ENCODE measurements at regions not wholly inside any gene's neighbourhood (a gene's known extent, or its start where the extent isn't known, plus 50 kb on each side); places are given as distances from the start of the nearest gene placed in this dataset.
"Not testable (repeated sequence)": the region's sequence is repeated elsewhere in the genome, so short reads cannot be mapped to it uniquely, and the experiment has no call there.

DNA sequence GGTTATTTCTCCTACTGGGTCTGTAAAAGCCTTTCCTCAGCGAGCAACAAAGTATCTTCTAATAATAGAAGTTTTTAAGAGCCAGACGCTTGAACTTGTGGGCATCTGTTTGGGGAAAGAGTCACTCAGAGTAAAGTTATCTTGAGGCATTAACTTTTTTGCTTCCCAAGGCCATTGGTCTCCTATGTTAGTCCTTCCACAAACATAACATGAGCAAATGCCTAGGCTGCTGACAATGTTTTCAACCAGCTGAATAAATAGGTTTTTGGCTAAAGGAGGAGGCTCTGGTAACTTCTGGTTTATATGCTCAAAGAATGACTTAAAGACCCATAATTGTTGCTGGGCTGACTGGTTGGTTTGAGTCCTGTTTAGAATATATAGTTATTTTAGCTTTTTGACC lies 213.5 kb upstream of the SYNCRIP start:
- DNase-seq (ENCODE audit: low spot score): no peak

DNA sequence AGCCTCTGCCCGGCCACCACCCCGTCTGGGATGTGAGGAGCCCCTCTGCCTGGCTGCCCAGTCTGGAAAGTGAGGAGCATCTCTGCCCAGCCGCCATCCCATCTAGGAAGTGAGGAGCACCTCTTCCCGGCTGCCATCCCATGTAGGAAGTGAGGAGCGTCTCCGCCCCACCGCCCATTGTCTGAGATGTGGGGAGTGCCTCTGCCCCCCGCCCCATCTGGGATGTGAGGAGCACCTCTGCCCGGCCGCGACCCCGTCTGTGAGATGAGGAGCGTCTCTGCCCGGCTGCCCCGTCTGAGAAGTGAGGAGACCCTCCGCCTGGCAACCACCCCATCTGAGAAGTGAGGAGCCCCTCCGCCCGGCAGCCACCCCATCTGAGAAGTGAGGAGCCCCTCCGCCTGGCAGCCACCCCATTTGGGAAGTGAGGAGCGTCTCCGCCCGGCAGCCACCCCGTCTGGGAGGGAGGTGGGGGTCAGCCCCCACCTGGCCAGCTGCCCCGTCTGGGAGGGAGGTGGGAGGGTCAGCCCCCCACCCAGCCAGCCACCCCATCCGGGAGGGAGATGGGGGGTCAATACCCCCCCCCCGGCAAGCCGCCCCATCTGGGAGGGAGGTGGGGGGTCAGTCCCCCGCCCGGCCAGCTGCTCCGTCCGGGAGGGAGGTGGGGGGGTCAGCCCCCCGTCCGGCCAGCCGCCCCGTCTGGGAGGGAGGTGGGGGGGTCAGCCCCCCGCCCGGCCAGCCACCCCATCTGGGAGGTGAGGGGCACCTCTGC lies 195.8 kb upstream of the SYNCRIP start:
- not testable (repeated sequence) for DNase-seq (ENCODE audit: low spot score)

DNA sequence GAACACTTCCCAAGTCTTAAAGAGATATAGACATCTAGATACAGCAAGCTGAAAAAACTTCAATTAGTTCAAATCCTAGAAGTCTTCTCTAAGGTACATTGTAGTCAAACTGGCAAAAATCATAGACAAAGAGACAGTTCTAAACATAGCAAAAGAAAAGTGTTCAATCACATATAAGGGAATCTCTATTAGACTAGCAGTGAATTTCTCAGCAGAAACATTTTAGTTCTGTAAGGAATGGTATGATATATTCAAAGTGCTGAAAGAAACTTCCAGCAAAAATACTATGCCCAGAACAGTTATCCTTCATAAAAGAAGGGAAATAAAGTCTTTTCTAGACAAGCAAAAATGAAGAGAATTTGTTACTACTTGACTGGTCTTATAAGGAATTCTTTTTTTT lies 186.3 kb upstream of the SYNCRIP start:
- no peak for DNase-seq (ENCODE audit: low spot score)

DNA sequence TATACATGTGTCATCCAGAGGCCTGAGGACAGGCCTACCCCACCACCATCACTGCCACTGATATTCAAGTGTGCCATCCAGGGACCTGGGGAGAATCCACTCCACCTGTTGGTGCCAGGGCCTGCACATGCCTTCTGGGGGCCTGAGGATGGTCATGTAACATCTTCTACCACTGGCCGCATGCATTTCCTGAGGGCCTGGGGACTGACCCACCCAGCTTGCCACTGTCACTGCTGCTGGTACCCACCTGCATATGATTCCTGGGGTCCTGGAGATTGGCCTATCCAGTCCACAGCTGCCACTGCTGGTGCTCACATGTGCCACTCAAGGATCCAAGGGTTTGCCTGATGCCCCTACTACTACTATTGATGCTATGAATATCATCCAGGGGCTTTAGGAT lies 184.3 kb upstream of the SYNCRIP start:
- DNase-seq (ENCODE audit: low spot score): no peak

DNA sequence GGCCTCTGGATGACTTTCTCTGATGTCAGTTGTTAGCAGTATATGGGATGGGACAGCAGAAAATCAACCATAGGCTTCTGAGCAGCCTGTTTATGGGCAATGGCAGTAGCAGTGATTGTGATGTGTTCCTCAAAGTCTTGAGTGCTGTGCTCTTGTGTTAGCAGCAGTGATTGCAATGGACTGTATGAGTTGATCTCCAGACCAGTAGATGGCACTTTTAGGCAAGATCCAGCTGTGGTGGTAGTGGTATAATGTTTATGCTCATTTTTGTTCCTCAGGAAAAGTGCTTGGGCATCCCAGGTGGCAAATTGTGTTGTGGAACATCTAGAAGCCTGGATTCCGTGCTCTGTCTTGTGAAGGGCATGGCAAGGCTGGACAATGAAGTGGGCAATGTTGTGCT lies 181.6 kb upstream of the SYNCRIP start:
- DNase-seq (ENCODE audit: low spot score): no peak

DNA sequence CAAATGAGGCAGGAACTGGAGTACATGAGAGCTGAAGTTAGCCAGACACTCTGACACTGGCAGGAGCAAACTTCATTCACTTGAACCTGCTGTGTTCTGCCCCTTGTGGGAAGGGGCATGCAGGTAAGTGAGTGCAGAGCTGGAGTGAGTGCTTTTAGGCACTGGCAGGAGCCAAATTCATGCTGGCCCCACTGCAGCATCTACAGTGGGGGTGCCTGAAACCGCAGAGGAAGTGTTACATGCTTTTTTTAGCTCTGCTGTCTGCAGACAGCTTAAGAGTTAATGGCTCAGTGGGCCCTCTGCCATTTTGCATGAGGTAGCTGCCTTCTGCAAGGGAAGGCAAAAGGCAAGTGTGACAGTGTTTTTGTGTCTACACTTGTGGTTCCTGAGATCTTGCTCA lies 167.9 kb upstream of the SYNCRIP start:
- DNase-seq (ENCODE audit: low spot score): no peak

DNA sequence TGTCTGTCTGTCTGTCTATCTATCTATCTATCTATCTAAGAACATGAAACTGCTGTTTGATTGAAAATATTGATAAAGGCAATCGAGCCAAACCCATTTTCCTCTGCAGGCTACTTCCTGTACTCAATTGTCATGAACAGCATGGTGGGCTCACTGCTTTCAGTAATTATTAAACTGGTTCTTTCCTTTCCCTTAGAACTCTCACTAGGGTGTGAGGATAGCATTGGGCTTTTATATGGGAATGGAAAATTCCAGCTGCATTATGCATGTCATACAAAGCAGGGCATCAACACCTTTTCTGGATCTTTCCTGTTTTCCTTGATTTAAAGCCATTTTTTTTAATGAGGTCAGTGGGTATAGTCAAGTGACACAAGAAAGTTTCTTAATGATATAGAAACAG lies 161.0 kb upstream of the SYNCRIP start:
- DNase-seq (ENCODE audit: low spot score): no peak

DNA sequence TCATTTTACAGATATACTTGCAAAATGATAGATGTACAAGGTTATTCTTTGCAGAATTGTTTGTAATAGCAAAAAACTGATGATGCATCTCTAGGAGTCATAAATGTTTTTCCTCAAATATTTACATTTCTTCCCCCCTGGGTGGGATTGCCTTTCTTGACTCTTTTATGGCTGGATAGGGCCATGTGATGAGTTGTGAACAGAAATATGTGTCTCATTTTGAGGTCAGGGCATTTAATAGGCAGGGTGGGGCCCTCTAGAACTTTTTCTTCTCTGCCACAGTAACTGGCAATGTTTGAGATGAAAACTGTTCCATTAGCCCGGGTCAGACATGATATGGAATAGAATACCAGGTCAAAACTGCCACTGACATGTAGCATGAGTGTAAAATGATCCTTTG lies 159.5 kb upstream of the SYNCRIP start:
- DNase-seq (ENCODE audit: low spot score): no peak

DNA sequence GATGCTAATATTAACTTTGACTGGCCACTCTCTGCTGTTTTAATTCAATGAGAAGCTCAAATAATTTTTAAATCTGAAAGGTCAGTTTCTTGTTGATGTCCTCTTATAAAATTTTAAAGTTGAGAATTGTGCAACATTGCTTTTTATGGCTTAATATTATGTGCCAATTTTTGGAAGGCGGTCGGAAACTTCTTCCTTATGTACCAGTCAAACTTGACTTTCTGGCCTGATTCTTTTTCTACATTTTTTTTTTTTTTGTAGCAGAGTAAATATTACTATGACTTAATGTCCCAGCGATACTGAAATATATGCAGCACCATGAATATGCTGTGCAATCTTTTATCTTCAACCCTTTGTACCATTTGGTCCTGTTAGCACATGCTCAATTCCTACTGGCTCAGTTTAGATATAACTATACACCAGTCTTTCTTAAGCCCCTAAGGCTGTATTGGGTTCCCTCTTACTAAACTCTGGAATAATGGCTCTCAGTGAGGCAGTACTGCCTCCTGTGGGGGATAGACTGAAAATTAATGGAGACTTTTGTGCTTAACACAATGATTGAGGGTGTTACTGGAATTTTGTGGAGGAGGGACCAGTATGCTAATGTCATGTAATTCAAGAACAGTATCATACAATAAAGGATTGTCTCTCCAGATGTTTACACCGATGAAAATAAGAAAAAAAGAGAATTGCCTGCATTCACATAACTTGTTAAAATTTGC lies 156.4 kb upstream of the SYNCRIP start:
- DNase-seq (ENCODE audit: low spot score): no peak

DNA sequence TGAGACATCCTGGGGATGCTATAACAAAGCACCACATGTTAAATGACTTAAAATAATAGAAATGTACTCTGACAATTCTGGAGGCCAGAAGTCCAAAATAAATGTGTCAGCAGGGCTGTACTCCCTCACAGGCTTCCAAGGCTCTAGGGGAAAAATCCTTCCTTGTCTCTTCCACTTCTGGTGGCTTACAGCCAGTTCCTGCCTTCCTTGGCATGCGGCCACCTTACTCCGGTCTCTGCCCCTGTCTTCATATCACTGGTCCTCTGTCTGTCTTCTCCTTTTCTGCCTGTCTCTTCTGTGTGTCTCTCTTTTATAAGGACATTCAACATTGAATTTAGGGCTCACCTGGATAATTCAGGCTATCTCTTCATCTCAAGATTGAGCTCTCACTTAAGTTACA lies 155.3 kb upstream of the SYNCRIP start:
- DNase-seq (ENCODE audit: low spot score): no peak

DNA sequence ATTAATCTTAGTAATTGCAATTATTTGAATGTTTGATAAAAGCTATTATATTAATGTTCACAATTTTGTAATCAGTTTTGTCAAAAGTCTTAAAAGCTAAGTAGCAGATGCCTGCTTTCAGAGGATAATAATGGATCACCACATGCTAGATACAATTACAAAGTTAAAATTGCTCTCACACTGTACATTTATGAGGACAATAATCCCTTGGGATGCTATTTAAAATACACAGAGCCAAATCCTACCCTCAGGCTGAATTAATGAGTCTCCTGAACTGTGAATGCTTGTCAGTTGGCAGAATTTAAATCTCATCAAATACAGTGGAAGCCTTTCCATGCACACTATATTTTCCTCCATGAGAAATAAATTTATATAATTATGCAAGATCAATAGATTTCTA lies 153.3 kb upstream of the SYNCRIP start:
- no peak for DNase-seq (ENCODE audit: low spot score)

DNA sequence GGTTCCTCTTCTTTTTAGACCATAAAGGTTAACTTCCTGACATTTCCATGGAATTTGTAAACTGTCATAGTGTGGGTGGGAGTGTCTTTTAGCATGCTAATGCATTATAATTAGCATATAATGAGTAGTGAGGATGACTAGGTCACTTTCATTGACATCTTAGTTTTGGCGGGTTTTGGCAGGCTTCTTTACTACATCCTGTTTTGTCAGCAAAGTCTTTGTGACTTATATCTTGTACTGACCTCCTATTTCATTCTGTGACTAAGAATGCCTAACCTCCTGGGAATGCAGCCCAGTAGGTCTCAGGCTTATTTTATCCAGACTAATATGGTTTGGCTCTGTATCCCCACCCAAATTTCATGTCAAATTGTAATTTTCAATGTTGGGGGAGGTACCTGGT lies 149.6 kb upstream of the SYNCRIP start:
- DNase-seq (ENCODE audit: low spot score): no peak

DNA sequence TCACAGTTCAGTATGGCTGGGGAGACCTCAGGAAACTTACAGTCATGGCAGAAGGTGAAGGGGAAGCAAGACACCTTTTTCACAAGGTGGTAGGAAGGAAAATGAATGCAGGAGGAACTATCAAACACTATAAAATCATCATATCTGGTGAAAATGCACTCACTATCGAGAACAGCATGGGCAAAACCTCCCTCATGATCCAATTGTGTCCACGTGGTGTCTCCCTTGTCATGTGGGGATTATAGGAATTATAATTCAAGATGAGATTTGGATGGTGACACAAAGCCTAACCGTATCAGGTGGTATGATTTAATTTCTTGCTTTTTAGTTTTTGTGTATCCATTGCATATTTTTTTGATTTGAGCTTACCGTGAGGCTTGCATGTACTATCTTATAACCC lies 133.2 kb upstream of the SYNCRIP start:
- DNase-seq (ENCODE audit: low spot score): no peak

DNA sequence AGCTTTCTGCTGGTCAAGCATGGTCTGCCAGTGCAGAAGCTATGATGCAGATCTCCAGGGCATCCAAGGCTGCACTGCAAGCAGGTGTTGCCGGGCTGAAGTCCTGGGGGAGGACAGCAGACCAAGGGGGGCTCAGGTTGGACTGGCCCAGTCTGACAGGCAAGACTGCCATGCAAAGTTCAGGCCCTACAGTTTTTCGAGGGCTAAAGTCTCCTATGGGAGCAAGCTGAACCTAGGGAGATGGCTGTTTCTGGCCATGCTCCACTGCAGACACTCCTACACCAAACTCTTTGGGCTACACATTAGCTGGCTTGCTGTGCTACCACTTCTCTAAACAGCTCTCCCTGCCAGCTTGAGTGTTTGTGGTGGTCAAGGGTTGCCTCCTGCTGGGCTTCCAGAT lies 130.0 kb upstream of the SYNCRIP start:
- DNase-seq (ENCODE audit: low spot score): no peak

DNA sequence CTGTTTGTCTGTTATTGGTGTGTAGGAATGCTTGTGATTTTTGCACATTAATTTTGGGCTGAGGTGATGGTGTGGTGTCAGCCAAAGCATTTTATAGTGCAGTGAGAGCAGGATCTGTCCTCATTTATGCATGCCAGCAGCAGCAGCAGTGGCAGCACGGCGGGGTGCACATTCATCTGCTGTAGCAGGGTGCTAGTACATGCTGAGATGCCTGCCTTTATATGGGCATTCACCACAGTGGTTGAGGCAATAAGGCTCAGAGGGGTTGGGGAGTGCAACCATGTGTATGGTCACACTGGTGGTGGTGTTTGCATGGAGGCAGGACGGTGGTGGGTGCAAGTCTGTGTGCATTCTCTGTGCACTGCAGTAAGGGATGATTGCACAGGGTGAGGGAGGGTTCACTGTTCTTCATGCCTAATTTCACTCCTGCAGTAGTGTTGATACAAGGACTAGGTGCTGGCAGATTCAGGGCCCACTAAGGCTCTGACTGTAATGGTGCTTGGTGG lies 129.3 kb upstream of the SYNCRIP start:
- no peak for DNase-seq (ENCODE audit: low spot score)

DNA sequence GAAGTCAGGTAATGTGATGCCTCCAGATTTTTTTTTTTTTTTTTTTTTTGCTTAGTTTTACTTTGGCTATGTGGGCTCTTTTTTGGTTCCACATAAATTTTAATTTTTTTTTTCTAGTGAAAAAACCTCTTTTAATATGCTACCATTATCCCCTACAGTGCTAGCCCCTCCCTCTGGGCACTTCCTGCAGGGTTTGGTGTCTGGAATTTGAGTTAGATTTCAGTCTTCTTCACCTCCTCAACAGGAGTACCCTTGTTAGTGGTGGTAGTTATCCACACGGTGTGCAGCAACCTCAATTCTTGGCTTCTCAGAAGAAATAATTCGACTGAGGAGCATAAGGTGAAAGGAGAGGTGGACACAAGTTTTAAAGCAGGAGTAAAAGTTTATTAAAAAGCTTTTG lies 128.8 kb upstream of the SYNCRIP start:
- DNase-seq (ENCODE audit: low spot score): no peak

DNA sequence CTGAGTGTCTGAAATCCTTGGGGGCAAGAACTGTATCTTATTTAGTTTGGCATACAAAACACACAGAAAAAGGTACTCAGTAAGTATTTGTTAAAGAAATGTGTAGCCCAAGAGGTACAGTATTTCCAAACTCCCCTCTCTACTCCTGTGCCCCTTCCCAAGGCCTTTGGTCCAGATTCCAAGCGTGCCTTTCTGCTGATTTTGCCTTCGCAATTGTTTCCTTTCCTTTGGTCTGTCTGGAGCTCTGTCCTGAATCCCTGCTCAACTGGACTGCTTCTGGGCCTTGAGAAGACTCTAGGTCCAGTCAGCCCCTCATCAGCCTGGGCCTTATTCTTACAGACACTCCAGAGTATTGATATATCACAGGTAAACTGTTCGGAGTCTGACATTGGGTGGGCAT lies 122.2 kb upstream of the SYNCRIP start:
- no peak for DNase-seq (ENCODE audit: low spot score)

DNA sequence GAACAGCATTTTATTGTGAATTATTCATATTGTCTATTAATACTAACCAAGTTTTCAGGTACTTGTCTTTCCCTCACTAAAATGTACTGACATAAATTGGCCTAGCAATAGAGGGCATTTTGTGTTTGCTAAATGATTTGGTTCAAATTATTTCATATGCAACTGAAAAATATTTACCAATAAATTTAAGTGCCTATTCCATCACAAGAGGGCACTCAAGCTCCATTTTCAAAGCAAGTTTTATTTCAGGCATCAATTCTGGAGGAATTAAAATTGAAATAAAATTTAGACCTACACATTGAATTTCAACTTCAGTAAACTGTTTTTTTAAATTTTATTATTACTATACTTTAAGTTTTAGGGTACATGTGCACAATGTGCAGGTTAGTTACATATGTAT lies 114.3 kb upstream of the SYNCRIP start:
- no peak for DNase-seq (ENCODE audit: low spot score)

DNA sequence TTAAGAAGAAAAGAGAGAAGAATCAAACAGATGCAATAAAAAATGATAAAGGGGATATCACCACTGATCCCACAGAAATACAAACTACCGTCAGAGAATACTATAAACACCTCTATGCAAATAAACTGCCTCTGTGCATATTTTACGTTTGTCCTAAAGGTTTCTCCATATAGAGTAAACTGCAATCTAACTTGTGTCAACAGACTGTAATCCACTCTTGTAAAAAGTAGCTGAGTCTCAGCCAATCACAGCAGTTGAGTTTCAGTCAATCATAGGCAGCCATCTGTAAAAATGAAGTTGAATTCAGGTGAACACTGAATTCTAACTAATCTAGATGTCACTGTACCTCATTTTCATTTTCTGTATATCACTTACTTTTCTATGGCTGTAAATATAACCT lies 112.2 kb upstream of the SYNCRIP start:
- DNase-seq (ENCODE audit: low spot score): no peak

DNA sequence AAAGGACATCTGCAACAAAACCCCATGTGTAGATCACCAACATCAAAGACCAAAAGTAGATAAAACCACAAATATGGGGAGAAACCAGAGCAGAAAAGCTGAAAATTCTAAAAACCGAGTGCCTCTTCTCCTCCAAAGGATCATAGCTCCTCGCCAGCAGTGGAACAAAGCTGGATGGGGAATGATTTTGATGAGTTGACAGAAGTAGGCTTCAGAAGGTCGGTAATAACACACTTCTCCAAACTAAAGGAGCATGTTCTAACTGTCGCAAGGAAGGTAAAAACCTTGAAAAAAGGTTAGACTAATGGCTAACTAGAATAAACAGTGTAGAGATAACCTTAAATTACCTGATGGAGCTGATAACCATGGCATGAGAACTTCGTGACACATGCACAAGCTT lies 109.9 kb upstream of the SYNCRIP start:
- no peak for DNase-seq (ENCODE audit: low spot score)

DNA sequence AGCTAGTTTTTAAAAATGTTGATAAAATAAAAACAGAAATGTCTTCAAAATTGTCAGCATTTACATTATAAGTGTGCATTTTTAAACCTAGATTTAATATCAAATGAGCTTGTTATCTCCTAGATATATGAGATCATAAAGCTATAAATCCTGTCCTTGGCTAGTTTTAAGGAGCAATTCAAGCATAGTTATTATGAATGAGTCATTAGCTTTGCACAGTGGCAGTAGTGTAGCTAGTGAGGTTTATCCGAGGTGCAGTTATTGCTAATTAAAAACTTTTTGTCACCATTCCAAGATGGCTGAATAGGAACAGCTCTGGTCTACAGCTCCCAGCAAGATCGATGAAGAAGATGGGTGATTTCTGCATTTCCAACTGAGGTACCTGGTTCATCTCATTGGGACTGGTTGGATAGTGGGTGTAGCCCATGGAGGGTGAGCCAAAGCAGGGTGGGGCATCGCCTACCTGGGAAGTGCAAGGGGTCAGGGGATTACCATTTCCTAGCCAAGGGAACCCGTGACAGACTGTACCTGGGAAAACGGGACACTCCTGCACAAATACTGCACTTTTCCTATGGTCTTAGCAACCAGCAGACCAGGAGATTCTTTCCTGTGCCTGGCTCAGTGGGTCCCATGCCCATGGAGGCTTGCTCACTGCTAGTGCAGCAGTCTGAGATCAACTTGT lies 108.8 kb upstream of the SYNCRIP start:
- DNase-seq (ENCODE audit: low spot score): no peak

DNA sequence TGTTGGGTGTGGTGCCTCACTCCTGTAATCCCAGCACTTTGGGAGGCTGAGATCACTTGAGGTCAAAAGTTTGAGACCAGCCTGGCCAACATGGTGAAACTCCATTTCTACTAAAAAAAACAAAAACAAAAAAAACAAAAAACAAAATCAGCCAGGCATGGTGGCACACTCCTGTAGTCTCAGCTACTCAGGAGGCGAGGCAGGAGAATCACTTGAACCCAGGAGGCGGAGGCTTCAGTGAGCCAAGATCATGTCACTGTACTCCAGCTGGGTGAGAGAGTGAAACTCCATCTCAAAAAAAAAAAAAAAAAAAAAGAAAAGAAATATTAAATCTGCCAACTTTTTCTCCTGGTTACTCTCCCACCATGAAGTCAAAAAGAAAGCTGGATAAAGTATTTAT lies 107.5 kb upstream of the SYNCRIP start:
- not testable (repeated sequence) for DNase-seq (ENCODE audit: low spot score)

DNA sequence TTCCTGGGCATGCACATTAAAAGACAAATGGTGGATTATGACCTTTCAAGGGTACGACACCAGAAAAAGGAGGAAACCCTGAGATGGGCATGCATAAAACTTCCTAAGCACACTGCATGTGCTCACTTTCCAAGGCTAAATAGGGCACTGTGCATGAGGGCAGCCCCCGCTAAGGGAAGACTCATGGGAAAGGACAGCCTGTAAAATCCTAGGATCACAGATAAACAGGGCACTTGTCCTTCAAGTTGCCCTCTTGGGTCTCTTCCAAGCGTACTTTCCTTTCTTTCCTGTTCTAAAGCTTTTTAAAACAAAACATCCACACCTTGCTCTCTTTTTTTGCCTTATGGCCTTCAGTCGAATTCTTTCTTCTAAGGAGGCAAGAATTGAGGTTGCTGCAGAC lies 106.5 kb upstream of the SYNCRIP start:
- DNase-seq (ENCODE audit: low spot score): no peak

Measured in H4 (cell line).